WTC11 (cell line): ENCODE measurements at regions not wholly inside any gene's neighbourhood (a gene's known extent, or its start where the extent isn't known, plus 50 kb on each side); places are given as distances from the start of the nearest gene placed in this dataset.

ENCODE experiments used
- MAX ChIP-seq: sonication (generic); formaldehyde crosslinking; IDR thresholded peaks from 2 replicates; pipeline ENCODE4 v1.8.0; 2022; ENCODE audit warnings: mild to moderate bottlenecking, missing genetic modification reagents
- NR3C1 ChIP-seq: sonication (generic); formaldehyde crosslinking; conservative IDR thresholded peaks from 2 replicates; pipeline ENCODE4 v1.8.1; 2023; ENCODE audit warnings: low read depth, mild to moderate bottlenecking, missing genetic modification reagents
- SMAD3 ChIP-seq: sonication (generic); formaldehyde crosslinking; IDR thresholded peaks from 2 replicates; pipeline ENCODE4 v1.8.0; 2022; ENCODE audit warnings: missing genetic modification reagents, mild to moderate bottlenecking, borderline replicate concordance
- SMAD4 ChIP-seq: sonication (generic); formaldehyde crosslinking; IDR thresholded peaks from 2 replicates; pipeline ENCODE4 v1.8.0; 2022; ENCODE audit warnings: mild to moderate bottlenecking, missing genetic modification reagents
- SP1 ChIP-seq: sonication (generic); formaldehyde crosslinking; conservative IDR thresholded peaks from 2 replicates; pipeline ENCODE4 v1.8.1; 2022; ENCODE audit warnings: missing genetic modification reagents
- ZBTB21 ChIP-seq: sonication (generic); formaldehyde crosslinking; IDR thresholded peaks from 2 replicates; pipeline ENCODE4 v1.8.1; 2023; ENCODE audit warnings: mild to moderate bottlenecking, missing genetic modification reagents, borderline replicate concordance
- TF ChIP-seq, protein P1 (sequence below): fragments of 200-600 bp; IDR thresholded peaks from 2 replicates; pipeline ENCODE4 v1.8.0; 2022; ENCODE audit warnings: antibody characterized with exemption
- TF ChIP-seq, protein P2 (sequence below): sonication (generic); formaldehyde crosslinking; IDR thresholded peaks from 2 replicates; pipeline ENCODE4 v1.8.1; 2022; ENCODE audit warnings: missing genetic modification reagents, borderline replicate concordance
- TF ChIP-seq, protein P3 (sequence below): sonication (generic); formaldehyde crosslinking; conservative IDR thresholded peaks from 2 replicates; pipeline ENCODE4 v1.8.1; 2022; ENCODE audit warnings: mild to moderate bottlenecking, missing genetic modification reagents
- TF ChIP-seq, protein P4 (sequence below): sonication (generic); formaldehyde crosslinking; IDR thresholded peaks from 2 replicates; pipeline ENCODE4 v1.8.1; 2022; ENCODE audit warnings: mild to moderate bottlenecking, moderate library complexity, missing genetic modification reagents

DNA sequence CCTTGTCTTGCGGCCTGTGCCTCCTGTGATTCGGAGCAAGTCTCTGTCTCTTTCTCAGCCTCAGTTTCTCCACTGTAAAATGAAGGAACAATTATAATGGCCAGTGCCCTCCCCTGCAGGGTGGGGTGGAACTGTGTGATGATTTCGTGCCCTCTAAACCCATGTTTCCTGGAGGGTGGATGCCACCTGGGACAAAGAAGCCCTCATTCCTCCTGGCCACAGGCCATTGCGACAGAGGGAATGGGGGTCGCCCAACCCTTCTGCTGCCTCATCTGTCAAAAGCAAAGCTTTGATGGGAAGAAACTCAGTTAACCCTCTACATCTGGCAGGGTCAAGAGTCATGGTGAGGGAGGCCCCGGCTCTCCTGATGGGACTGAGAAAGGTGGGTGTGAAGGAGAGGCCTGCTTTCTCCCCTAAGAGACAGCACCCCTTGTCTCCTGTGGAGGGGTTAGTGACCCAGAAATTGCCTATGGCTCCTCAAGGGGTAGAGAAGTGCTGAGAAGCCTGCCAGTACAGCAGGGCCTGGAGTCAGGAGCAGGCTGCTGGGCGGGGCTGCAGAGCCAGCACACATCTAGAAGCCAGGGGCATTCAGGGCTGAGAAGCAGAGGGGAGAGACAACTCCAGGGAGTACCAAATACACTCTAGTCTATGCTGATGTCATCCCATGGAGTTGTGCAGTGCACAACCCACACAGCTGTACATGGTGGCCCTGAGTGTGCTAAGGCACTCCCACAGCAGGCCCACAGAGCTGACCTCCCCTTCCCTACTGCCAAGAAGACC is 61.0 kb downstream of the PLXNA1 start:
- TF ChIP-seq ZBTB21 (CRISPR knock-in tag) (no peak), MAX (CRISPR knock-in tag) (no peak), SMAD4 (CRISPR knock-in tag) (no peak), SMAD3 (CRISPR knock-in tag) (no peak), SP1 (no peak), NR3C1 (CRISPR knock-in tag) (no peak)
- TF ChIP-seq, protein P1, sequence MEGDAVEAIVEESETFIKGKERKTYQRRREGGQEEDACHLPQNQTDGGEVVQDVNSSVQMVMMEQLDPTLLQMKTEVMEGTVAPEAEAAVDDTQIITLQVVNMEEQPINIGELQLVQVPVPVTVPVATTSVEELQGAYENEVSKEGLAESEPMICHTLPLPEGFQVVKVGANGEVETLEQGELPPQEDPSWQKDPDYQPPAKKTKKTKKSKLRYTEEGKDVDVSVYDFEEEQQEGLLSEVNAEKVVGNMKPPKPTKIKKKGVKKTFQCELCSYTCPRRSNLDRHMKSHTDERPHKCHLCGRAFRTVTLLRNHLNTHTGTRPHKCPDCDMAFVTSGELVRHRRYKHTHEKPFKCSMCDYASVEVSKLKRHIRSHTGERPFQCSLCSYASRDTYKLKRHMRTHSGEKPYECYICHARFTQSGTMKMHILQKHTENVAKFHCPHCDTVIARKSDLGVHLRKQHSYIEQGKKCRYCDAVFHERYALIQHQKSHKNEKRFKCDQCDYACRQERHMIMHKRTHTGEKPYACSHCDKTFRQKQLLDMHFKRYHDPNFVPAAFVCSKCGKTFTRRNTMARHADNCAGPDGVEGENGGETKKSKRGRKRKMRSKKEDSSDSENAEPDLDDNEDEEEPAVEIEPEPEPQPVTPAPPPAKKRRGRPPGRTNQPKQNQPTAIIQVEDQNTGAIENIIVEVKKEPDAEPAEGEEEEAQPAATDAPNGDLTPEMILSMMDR = no peak
- TF ChIP-seq, protein P2, sequence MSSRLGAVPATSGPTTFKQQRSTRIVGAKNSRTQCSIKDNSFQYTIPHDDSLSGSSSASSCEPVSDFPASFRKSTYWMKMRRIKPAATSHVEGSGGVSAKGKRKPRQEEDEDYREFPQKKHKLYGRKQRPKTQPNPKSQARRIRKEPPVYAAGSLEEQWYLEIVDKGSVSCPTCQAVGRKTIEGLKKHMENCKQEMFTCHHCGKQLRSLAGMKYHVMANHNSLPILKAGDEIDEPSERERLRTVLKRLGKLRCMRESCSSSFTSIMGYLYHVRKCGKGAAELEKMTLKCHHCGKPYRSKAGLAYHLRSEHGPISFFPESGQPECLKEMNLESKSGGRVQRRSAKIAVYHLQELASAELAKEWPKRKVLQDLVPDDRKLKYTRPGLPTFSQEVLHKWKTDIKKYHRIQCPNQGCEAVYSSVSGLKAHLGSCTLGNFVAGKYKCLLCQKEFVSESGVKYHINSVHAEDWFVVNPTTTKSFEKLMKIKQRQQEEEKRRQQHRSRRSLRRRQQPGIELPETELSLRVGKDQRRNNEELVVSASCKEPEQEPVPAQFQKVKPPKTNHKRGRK (CRISPR knock-in tag) = no peak
- TF ChIP-seq, protein P3, sequence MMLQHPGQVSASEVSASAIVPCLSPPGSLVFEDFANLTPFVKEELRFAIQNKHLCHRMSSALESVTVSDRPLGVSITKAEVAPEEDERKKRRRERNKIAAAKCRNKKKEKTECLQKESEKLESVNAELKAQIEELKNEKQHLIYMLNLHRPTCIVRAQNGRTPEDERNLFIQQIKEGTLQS (CRISPR knock-in tag) = no peak
- TF ChIP-seq, protein P4, sequence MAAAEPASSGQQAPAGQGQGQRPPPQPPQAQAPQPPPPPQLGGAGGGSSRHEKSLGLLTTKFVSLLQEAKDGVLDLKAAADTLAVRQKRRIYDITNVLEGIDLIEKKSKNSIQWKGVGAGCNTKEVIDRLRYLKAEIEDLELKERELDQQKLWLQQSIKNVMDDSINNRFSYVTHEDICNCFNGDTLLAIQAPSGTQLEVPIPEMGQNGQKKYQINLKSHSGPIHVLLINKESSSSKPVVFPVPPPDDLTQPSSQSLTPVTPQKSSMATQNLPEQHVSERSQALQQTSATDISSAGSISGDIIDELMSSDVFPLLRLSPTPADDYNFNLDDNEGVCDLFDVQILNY (CRISPR knock-in tag) = no peak
